ENCODE measurements at regions not wholly inside any gene's neighbourhood (a gene's known extent, or its start where the extent isn't known, plus 50 kb on each side); places are given as distances from the start of the nearest gene placed in this dataset.

- no peak for DNase-seq
Measured at GRCh38 chr9:28031521-28032267, 458.4 kb upstream of the C9orf72 start.

DNA sequence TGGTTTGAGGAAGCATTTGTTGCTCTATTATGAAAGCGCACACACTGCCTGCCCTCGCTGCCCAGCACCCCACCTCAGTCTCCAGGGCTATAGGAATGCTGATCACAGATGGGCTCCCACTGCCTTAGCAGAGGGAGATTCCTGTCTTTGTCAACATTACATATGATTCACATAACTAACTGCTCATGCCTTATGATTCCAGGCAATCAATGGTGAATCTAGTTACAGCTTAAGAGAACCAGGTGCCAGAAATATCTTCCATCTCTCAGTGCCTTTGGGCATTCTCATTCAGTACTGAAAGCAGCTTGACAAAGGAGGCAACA lies 458.9 kb upstream of the C9orf72 start:
- DNase-seq, result no peak

DNA sequence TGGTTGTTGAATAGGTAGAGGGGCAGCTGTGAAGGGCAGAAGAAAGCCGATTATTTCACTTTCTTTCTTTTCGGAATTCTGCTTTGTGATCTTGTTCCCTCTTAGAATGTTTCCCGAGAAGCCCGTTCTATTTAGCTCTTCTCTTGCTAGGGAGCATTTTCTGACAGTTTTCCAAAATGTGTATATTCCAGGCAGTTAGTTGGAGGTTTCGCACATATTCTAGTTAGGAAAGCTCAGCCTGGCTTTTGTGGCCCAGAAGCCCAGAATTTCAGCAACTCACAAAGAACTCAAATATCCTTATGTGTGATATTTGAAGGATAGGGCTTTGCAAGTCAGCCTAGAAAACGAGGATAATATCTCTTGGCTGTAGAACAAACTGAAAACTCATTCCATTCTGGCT lies 461.0 kb upstream of the C9orf72 start:
- no peak for DNase-seq

DNA sequence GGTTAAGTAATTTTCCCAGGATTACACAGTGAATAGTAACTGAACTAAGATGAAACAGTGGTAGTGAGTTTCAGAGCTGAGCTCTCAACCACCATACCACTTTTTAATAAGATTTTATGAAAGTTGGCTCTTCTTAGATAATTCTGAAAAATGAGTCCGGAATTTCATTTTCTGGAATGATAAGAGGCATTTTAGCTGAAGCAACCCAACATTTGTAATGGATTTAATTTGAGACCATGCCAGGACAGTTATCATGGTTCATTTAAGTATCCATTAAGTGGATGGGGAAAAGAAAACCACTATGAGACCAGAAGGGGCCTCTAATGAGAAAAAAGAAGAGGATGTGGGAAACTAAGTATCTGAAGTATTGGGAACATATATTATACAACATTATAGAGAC lies 464.7 kb upstream of the C9orf72 start:
- DNase-seq, result no peak

DNA sequence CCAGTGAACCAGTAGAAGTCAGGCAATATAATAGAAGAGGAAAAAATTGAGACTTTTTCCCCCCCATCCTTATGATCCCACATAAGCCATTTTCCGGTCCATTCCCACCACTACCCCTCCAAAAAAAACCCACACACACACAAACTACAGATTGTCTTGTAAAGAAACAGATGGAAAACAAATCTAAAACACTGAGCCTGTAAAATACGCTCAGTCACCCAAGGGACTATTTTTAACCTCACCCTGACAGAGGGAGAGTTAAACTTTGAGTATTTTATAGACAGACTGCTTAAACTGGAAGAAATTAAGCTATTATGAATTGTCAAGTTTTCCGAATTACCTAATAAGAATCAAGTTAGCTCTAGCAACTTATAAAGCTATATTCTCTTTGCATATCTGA lies 471.8 kb upstream of the C9orf72 start:
- DNase-seq, result no peak

DNA sequence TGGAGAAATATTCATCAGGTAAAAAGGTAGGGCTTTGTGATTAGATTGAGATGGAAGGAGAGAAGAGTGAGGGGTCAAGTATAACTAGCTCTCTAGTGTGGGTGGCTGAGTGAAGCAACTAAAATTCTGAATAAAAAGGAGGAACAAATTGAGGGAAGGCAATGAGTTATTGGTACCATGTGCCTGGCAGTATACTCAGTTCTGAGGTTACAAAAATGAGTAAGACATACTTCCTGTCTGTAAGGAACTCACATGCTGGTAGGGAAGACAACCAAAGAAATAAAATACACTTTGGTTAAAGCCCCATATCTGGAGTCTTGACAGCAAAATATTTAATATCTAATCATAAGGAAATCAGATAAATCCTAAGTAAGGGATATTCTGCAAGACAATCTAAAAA lies 476.8 kb upstream of the C9orf72 start:
- DNase-seq, result no peak

DNA sequence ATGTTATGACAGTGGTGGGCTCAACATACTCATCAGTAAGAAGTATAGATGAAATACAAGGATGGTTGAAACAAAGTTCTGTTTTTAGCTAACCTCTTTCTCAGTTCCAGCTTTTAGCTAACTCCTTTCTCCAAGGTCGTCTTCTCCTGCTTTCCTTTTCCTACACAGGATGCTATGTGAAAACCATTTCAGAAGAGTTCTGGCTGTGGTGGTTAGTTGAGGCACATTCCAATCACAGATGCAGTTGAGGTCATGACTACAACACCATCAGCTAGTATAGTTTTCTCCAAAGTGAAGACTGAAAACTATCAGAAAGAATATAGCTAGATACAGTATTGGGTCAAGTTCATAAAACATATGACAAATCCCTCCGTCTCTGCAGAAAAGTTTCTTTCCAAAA lies 477.7 kb upstream of the C9orf72 start:
- no peak for DNase-seq

GRCh38 chr9:28051559-28052503 lies 478.6 kb upstream of the C9orf72 start:
- no peak for DNase-seq

- DNase-seq, result no peak
Measured at GRCh38 chr9:28053096-28053777, 480.0 kb upstream of the C9orf72 start.

DNA sequence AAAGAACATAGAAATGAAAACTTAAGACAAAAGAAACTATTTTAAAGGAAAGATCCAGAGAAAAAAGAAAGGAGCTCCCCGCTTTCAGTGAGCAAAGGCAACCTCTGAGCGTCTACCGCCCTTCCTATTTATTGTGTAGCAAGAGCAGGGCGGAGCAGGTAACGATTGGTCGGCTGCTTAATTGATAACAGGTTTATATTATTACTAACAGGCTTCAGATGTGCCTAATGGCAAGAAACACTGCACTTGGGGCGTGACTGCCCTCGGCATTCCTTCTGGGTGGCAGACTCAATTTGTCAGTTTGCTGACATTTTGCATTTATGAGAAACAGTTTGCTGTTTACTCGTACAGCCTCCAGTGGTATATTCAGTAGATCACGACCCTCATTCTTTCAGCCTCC lies 482.7 kb upstream of the C9orf72 start:
- DNase-seq, result no peak

DNA sequence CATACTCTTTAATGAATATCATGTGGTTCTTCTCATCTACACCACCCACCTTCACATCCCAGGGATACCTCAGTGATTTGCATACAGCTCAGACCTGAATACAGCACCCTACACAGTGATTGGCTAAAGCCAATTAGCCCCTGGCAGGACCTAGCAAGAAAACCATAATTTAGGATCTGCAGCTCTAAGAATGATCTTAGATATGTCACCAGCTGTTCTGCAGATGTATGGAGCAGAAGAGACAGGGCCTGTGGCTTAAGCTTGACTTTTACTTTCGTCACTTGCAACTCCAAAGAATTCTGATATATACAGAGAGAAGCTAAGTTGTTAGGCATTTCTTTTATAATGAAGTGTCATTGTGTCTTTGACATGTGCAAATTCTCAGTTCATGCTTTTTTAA lies 483.2 kb upstream of the C9orf72 start:
- no peak for DNase-seq

- no peak for DNase-seq
Measured at GRCh38 chr9:28059192-28059591, 485.9 kb upstream of the C9orf72 start.

DNA sequence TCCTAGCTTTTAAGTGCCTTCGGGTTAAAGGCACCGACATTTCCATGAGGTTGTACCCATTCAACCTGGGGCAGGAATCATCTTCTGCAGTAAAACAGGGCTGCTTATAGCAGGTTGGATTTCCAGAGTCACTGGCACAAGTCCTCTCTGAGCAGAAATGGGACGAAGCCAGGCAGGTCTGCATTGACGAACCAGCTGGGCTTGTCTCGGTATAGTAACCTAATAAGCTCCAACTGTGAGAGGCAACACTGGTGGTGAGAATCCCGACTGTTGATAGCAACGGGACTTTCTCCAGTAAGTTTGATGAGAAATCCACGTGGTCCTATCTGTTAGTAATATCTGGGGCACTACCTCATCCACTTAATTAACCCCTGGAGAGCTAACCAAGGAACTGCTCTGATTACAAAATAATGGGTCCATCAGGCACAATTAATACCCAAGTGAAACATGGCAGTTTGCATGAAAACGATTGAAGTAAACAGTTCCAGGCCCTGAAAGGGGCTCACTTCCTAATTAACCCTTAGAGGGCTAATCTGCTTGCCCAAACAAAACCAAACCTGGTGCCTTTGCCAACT lies 491.0 kb upstream of the C9orf72 start:
- DNase-seq, result no peak

DNA sequence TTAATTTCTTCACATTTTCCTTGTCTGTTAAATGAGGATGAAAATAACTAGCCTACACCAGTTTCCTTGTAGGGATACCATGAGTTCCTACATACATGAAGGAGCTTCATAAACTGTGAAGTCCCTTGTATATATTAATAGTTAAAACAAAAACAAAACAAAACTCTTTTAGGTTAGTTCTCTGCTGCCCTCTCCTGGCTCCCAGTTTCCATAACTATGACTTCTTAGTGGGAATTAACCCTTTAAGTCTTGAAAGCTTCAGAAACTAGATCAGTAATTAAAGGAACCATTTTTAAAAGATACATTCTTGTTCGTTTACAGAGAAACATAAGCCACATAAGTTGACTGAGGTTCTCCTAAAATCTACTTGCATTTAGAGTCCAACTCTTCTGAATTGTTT lies 500.0 kb upstream of the C9orf72 start:
- no peak for DNase-seq

DNA sequence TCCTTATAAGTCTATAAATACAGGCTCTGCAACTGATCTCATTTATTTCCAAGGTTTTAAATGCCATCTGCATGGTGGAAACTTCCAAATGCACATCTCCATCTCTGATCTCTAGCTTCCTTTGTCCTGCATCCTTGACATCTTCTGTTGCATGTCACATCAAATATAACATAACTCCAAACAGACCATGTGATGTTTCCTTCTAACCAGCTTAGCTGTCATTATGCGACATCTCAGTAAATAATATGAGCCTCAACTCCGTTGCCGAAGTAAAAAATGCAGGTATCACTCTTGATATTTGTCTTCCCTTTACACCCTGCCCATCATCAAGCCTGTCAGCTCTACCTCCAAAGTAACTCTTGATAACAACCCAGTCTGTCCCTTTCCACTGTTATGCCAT lies 506.4 kb upstream of the C9orf72 start:
- DNase-seq, result no peak

- no peak for DNase-seq
Measured at GRCh38 chr9:28082671-28083070, 509.4 kb upstream of the C9orf72 start.

DNA sequence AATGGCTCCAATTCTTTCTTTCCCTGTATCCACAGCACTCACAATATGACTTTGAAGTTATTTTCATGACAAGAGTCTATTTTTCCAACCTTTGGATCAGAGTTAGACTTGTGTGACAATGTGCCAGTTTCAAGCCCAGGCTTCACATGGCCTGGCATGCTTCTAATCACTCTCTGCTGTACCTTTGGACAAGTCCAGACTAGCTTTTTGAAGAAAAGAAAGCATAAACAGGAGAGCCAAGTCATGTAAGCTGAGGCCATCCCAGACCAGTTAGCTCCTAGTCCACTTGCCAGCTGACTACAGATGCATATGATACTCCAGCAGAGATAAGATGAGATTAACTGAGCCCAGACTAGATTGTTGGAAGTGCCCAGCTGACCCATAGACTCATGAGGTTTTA lies 513.6 kb upstream of the C9orf72 start:
- no peak for DNase-seq

DNA sequence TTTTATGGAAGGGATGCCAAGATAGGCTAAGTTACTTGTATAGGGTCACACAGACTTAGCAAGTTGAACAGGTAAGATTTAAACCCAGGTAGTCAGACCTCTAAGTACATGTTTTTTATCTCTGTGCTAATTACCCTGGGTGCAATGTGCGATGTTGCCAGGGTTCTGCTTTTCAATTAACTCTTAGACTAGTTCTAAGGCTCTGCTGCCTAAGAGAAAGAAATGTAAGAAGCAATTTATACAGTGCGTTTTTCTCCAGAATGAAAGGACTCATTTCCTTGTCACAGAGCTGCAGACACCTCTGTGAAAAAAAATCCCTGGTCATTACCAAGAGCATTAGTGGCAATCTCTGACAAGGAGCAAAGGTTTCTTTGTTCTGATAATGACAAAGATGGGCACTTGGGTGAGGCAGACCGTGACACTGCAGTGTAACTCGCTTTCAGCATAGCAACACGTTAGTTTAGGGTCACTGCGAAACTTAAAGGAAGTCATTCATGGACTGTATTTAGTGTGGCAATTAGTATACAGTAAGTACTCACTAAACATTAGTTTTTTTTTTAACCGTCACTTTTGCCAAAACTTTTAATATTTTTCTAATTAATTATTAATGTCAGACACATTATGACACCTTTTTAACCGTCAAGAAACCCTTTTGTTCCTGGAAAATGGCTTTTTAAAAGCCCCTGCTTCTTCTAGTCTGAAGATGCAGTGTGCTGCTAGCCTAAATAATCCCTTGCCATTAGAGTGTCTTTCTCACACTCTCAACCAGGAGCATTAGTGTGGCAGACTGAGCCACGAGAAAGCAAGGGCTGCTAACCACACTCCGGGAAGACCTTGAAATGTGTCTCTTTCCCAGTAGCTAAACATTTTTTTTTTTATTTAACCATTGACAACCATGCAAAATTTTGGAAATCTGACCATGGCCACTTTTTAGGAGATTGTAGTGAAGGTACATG lies 520.0 kb upstream of the C9orf72 start:
- DNase-seq, result no peak

GRCh38 chr9:28101509-28101908 lies 528.2 kb upstream of the C9orf72 start:
- no peak for DNase-seq

- no peak for DNase-seq
Measured at GRCh38 chr9:28105001-28105400, 531.7 kb upstream of the C9orf72 start.

DNA sequence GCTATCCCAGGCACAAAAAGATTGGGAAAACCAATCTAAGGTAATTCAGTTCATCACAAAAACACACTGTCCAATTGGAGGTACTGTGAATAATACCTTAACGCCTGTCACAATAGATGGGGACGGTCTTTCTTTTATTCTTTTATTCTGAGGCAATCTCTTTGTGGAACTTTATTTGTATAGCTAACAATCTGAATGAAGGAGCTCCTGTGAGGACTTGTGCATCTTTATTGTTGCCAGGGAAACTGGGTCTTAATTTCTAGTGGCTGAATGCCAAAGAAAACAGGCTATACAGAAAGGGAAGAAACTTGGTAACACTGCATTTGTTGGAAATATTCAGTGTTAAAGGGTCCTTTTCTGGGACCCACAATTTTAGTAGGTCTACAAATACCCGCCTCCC lies 546.9 kb upstream of the C9orf72 start:
- DNase-seq, result no peak

- DNase-seq, result no peak
Measured at GRCh38 chr9:28120626-28121025, 547.3 kb upstream of the C9orf72 start.
